Progenitor cell of endocrine pancreas (in vitro differentiated cells): ENCODE measurements at regions not wholly inside any gene's neighbourhood (a gene's known extent, or its start where the extent isn't known, plus 50 kb on each side); places are given as distances from the start of the nearest gene placed in this dataset.

ENCODE experiments used
- DNase-seq: peaks from one replicate; pipeline ENCODE4 v3.0.0; 2021; ENCODE audit warnings: low spot score; ENCODE audit not compliant: unreplicated experiment
- H3K27ac Mint-ChIP-seq: 2 replicates; pipeline ENCODE4 v1.8.0; 2021; ENCODE audit warnings: mild to moderate bottlenecking, moderate library complexity, mixed read lengths
- H3K27me3 Mint-ChIP-seq: 2 replicates; pipeline ENCODE4 v1.8.0; 2021; ENCODE audit warnings: mixed read lengths
- H3K36me3 Mint-ChIP-seq: 2 replicates; pipeline ENCODE4 v1.8.0; 2022; ENCODE audit warnings: mixed read lengths; ENCODE audit not compliant: insufficient read depth
- H3K4me1 Mint-ChIP-seq: 2 replicates; pipeline ENCODE4 v1.8.0; 2021; ENCODE audit warnings: low read depth, mixed read lengths
- H3K4me3 Mint-ChIP-seq: 2 replicates; pipeline ENCODE4 v1.8.0; 2021; ENCODE audit warnings: low read depth, mild to moderate bottlenecking, moderate library complexity, mixed read lengths
- H3K9me3 Mint-ChIP-seq: 2 replicates; pipeline ENCODE4 v1.8.0; 2021; ENCODE audit warnings: low read depth, mixed read lengths
- CTCF ChIP-seq: fragments of 200-600 bp; sonication (generic); IDR thresholded peaks from one replicate; pipeline ENCODE4 v1.5.0; 2021; ENCODE audit warnings: antibody characterized with exemption, mild to moderate bottlenecking; ENCODE audit not compliant: unreplicated experiment

GRCh38 chr17:79219208-79219935 is 144.7 kb downstream of the ENGASE start:
- no peak for TF ChIP-seq CTCF
- Mint-ChIP-seq H3K9me3 (no peaks in the 10 kb centered on the region), H3K27me3 (peaks cover 57% of the 10 kb centered on the region), H3K36me3 (no peaks in the 10 kb centered on the region), H3K4me3 (no peak overlapping the region), H3K27ac (no peak overlapping the region), H3K4me1 (peaks cover 5% of the 10 kb centered on the region)
- no peak for DNase-seq

- H3K36me3 Mint-ChIP-seq, result no peaks in the 10 kb centered on the region
- peaks cover 57% of the 10 kb centered on the region for H3K27me3 Mint-ChIP-seq
- DNase-seq, result no peak
- no peak overlapping the region for H3K4me3 Mint-ChIP-seq
- H3K27ac Mint-ChIP-seq, result no peak overlapping the region
- H3K4me1 Mint-ChIP-seq, result peaks cover 5% of the 10 kb centered on the region
- TF ChIP-seq CTCF, result no peak
- H3K9me3 Mint-ChIP-seq, result no peaks in the 10 kb centered on the region
These were observed 144.2 kb downstream of the ENGASE start for GRCh38 chr17:79218825-79219200.

GRCh38 chr17:79218175-79218824 is 143.7 kb downstream of the ENGASE start:
- H3K36me3 Mint-ChIP-seq, result no peaks in the 10 kb centered on the region
- H3K4me1 Mint-ChIP-seq, result peaks cover 5% of the 10 kb centered on the region
- no peak for TF ChIP-seq CTCF
- no peak overlapping the region for H3K27ac Mint-ChIP-seq
- no peak overlapping the region for H3K4me3 Mint-ChIP-seq
- no peak for DNase-seq
- no peaks in the 10 kb centered on the region for H3K9me3 Mint-ChIP-seq
- H3K27me3 Mint-ChIP-seq, result peaks cover 56% of the 10 kb centered on the region

GRCh38 chr17:79217473-79218135 is 143.0 kb downstream of the ENGASE start:
- H3K27me3 Mint-ChIP-seq, result peaks cover 52% of the 10 kb centered on the region

More at GRCh38 chr17:79217473-79218135, 143.0 kb downstream of the ENGASE start:
- peaks cover 5% of the 10 kb centered on the region for H3K4me1 Mint-ChIP-seq
- no peaks in the 10 kb centered on the region for H3K36me3 Mint-ChIP-seq
- H3K27ac Mint-ChIP-seq, result no peak overlapping the region
- TF ChIP-seq CTCF, result no peak
- H3K4me3 Mint-ChIP-seq, result no peak overlapping the region
- DNase-seq, result no peak
- H3K9me3 Mint-ChIP-seq, result no peaks in the 10 kb centered on the region
